GM18870 (cell line): ENCODE measurements at regions not wholly inside any gene's neighbourhood (a gene's known extent, or its start where the extent isn't known, plus 50 kb on each side); places are given as distances from the start of the nearest gene placed in this dataset.

Experiments
- ATAC-seq: cut with Tn5 transposase; IDR thresholded peaks from one replicate; pipeline ENCODE4 v1.9.1; 2021; ENCODE audit warnings: moderate library complexity; ENCODE audit not compliant: unreplicated experiment

GRCh38 chr9:86836266-86836665, 111.0 kb downstream of the GAS1 start:
- ATAC-seq: no peak

- no peak for ATAC-seq
These were observed 117.0 kb downstream of the GAS1 start for GRCh38 chr9:86830356-86830755.

GRCh38 chr9:86829496-86830046, 117.7 kb downstream of the GAS1 start:
- no peak for ATAC-seq

GRCh38 chr9:86828631-86829030, 118.7 kb downstream of the GAS1 start:
- no peak for ATAC-seq

GRCh38 chr9:86827893-86828292, 119.4 kb downstream of the GAS1 start:
- ATAC-seq: no peak

GRCh38 chr9:86825299-86825698, 122.0 kb downstream of the GAS1 start:
- no peak for ATAC-seq

- ATAC-seq: no peak
These were observed 125.1 kb downstream of the GAS1 start for GRCh38 chr9:86822006-86822801.

- no peak for ATAC-seq
These were observed 126.1 kb downstream of the GAS1 start for GRCh38 chr9:86821006-86821845.

GRCh38 chr9:86819552-86819951, 127.8 kb downstream of the GAS1 start:
- no peak for ATAC-seq

- ATAC-seq: no peak
These were observed 128.7 kb downstream of the GAS1 start for GRCh38 chr9:86818636-86819035.

GRCh38 chr9:86816868-86817267, 130.4 kb downstream of the GAS1 start:
- ATAC-seq: no peak

GRCh38 chr9:86816366-86816765, 130.9 kb downstream of the GAS1 start:
- no peak for ATAC-seq

GRCh38 chr9:86812616-86813015, 134.7 kb downstream of the GAS1 start:
- ATAC-seq: no peak

- ATAC-seq: no peak
These were observed 137.4 kb downstream of the GAS1 start for GRCh38 chr9:86809759-86810367.

GRCh38 chr9:86809151-86809550, 138.2 kb downstream of the GAS1 start:
- ATAC-seq: no peak

GRCh38 chr9:86807367-86807976, 139.8 kb downstream of the GAS1 start:
- no peak for ATAC-seq

GRCh38 chr9:86804011-86804410, 143.3 kb downstream of the GAS1 start:
- ATAC-seq: no peak

- no peak for ATAC-seq
These were observed 144.2 kb downstream of the GAS1 start for GRCh38 chr9:86802900-86803673.

GRCh38 chr9:86801246-86801645, 146.1 kb downstream of the GAS1 start:
- no peak for ATAC-seq

GRCh38 chr9:86800681-86801080, 146.6 kb downstream of the GAS1 start:
- no peak for ATAC-seq
